BLaER1 treated with 17β-estradiol and CSF1 and Interleukin-3, amounts not matched to agents 10 nM and 100 nM (cell line): ENCODE measurements at regions not wholly inside any gene's neighbourhood (a gene's known extent, or its start where the extent isn't known, plus 50 kb on each side); places are given as distances from the start of the nearest gene placed in this dataset.

ENCODE experiments used
- H3K27ac ChIP-seq, 11 experiments: shearing (Covaris generic); formaldehyde crosslinking; 2 replicates each; pipeline ENCODE4 v1.8.1; 2022
- H3K27me3 ChIP-seq, 11 experiments: shearing (Covaris generic); formaldehyde crosslinking; 2 replicates each; pipeline ENCODE4 v1.8.1; 2022
- H3K36me3 ChIP-seq, 11 experiments: shearing (Covaris generic); formaldehyde crosslinking; 2 replicates each; pipeline ENCODE4 v1.8.1; 2022
- H3K4me1 ChIP-seq, 10 experiments: shearing (Covaris generic); formaldehyde crosslinking; 2 replicates each; pipeline ENCODE4 v1.8.1; 2022
- H3K4me2 ChIP-seq, 11 experiments: shearing (Covaris generic); formaldehyde crosslinking; 2 replicates each; pipeline ENCODE4 v1.8.1; 2022
- H3K4me3 ChIP-seq, 10 experiments: shearing (Covaris generic); formaldehyde crosslinking; 2 replicates each; pipeline ENCODE4 v1.8.1; 2022
- H3K9ac ChIP-seq, 11 experiments: shearing (Covaris generic); formaldehyde crosslinking; 2 replicates each; pipeline ENCODE4 v1.8.1; 2022
- H3K9me3 ChIP-seq, 11 experiments: shearing (Covaris generic); formaldehyde crosslinking; replicated peaks in 1 of 11; 2 replicates each; pipeline ENCODE4 v1.8.1; 2022
- H4K20me1 ChIP-seq, 11 experiments: shearing (Covaris generic); formaldehyde crosslinking; 2 replicates each; pipeline ENCODE4 v1.8.1; 2022
- Cebpa-rat ChIP-seq, 11 experiments: shearing (Covaris generic); IDR thresholded peaks; 2 replicates each; pipeline ENCODE4 v1.8.1; 2022

DNA sequence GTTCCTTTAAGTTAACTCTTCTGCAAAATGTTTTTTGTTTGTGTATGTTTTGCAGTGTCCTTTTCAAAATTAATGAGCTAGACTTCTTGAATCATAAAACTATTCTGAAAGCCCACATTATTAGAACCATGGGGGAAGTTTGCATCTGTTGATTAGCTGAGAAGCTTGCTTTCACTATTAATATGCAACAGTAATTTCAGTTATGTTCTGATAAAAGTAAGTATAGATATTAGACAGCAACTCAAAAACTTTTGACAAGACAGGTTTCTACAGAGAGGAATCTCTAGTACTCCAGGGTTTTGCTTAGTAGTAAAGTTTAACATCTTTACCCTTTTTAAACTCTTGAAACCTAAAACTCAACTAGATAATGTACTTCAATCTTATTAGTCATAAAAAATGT is 147.8 kb downstream of the UBE2E3 start:
- H3K27ac ChIP-seq = no peak overlapping the region
- no peak overlapping the region for H3K4me2 ChIP-seq
- H3K4me1 ChIP-seq = peaks cover 0 to 10% (median 7%) of the 10 kb centered on the region in 10 experiments; a peak in 8 of 20 replicates
- no peaks in the 10 kb centered on the region for H3K27me3 ChIP-seq
- no peaks in the 10 kb centered on the region for H4K20me1 ChIP-seq
- H3K9me3 ChIP-seq = no peaks in the 10 kb centered on the region
- H3K4me3 ChIP-seq = no peak overlapping the region
- no peaks in the 10 kb centered on the region for H3K36me3 ChIP-seq
- no peak overlapping the region for H3K9ac ChIP-seq
- TF ChIP-seq Cebpa-rat (IDR thresholded peaks at IDR 0.05) = no peak

- Histone ChIP-seq H3K9me3 (peaks cover 0 to 5% (median 3%) of the 10 kb centered on the region in 11 experiments; a peak in 15 of 22 replicates), H3K4me2 (no peak overlapping the region), H3K27me3 (no peaks in the 10 kb centered on the region), H3K27ac (no peak overlapping the region), H3K36me3 (no peaks in the 10 kb centered on the region), H3K9ac (no peak overlapping the region), H3K4me3 (no peak overlapping the region), H3K4me1 (no peaks in the 10 kb centered on the region), H4K20me1 (no peaks in the 10 kb centered on the region)
- no peak for TF ChIP-seq Cebpa-rat (IDR thresholded peaks at IDR 0.05)
Measured at GRCh38 chr2:181129364-181130056, 149.1 kb downstream of the UBE2E3 start.

DNA sequence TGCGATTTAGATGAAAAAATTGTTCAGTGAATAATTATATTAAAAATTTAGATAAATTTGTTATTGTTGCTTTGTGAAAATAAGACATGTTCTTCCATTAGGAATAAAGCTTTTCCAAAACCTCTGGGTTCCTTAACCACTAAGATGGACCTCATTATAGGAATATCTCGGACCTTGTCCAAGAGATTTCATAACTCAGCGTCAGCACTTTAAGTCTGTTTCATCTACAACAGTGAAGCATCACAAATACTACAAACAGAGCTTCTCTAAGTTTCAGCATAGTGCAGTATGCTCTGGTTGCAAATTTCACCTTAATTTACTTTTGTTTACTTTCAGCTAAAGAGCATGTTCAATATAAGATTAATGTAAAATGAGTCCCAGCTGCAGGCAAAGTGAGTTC is 150.3 kb downstream of the UBE2E3 start:
- no peak overlapping the region for H3K4me2 ChIP-seq
- no peaks in the 10 kb centered on the region for H3K4me1 ChIP-seq
- H3K9ac ChIP-seq = no peak overlapping the region

GRCh38 chr2:181131584-181131983 is 151.2 kb downstream of the UBE2E3 start:
- Histone ChIP-seq H3K27ac (no peak overlapping the region), H3K27me3 (no peaks in the 10 kb centered on the region), H3K9me3 (peaks cover 11 to 21% (median 15%) of the 10 kb centered on the region in 11 experiments; a peak in 21 of 22 replicates), H3K36me3 (no peaks in the 10 kb centered on the region), H3K4me3 (no peak overlapping the region), H3K4me2 (no peak overlapping the region), H3K9ac (no peak overlapping the region), H4K20me1 (no peaks in the 10 kb centered on the region), H3K4me1 (no peaks in the 10 kb centered on the region)
- no peak for TF ChIP-seq Cebpa-rat (IDR thresholded peaks at IDR 0.05)

More for the DNA sequence above, 150.3 kb downstream of the UBE2E3 start:
- H3K36me3 ChIP-seq = no peaks in the 10 kb centered on the region
- TF ChIP-seq Cebpa-rat (IDR thresholded peaks at IDR 0.05) = no peak
- no peaks in the 10 kb centered on the region for H4K20me1 ChIP-seq
- H3K27me3 ChIP-seq = no peaks in the 10 kb centered on the region
- H3K4me3 ChIP-seq = no peak overlapping the region
- peaks cover 8 to 17% (median 12%) of the 10 kb centered on the region in 11 experiments; a peak in 21 of 22 replicates for H3K9me3 ChIP-seq
- no peak overlapping the region for H3K27ac ChIP-seq

GRCh38 chr2:181138816-181139215 is 158.4 kb downstream of the UBE2E3 start:
- no peaks in the 10 kb centered on the region for H4K20me1 ChIP-seq
- peaks cover 11 to 26% (median 16%) of the 10 kb centered on the region in 11 experiments; a peak in 21 of 22 replicates for H3K9me3 ChIP-seq
- no peaks in the 10 kb centered on the region for H3K36me3 ChIP-seq
- H3K27me3 ChIP-seq = no peaks in the 10 kb centered on the region
- no peak overlapping the region for H3K27ac ChIP-seq
- H3K4me2 ChIP-seq = no peak overlapping the region
- H3K9ac ChIP-seq = no peak overlapping the region
- no peaks in the 10 kb centered on the region for H3K4me1 ChIP-seq
- H3K4me3 ChIP-seq = no peak overlapping the region
- no peak for TF ChIP-seq Cebpa-rat (IDR thresholded peaks at IDR 0.05)

GRCh38 chr2:181139831-181140230 is 159.4 kb downstream of the UBE2E3 start:
- H3K9ac ChIP-seq = no peak overlapping the region
- no peak for TF ChIP-seq Cebpa-rat (IDR thresholded peaks at IDR 0.05)
- no peak overlapping the region for H3K4me3 ChIP-seq
- no peaks in the 10 kb centered on the region for H3K27me3 ChIP-seq
- H3K27ac ChIP-seq = no peak overlapping the region
- no peaks in the 10 kb centered on the region for H3K4me1 ChIP-seq
- peaks cover 11 to 32% (median 20%) of the 10 kb centered on the region in 11 experiments; a peak in 21 of 22 replicates for H3K9me3 ChIP-seq
- H3K36me3 ChIP-seq = no peaks in the 10 kb centered on the region; a peak in 1 of 22 replicates
- no peak overlapping the region for H3K4me2 ChIP-seq
- no peaks in the 10 kb centered on the region for H4K20me1 ChIP-seq

DNA sequence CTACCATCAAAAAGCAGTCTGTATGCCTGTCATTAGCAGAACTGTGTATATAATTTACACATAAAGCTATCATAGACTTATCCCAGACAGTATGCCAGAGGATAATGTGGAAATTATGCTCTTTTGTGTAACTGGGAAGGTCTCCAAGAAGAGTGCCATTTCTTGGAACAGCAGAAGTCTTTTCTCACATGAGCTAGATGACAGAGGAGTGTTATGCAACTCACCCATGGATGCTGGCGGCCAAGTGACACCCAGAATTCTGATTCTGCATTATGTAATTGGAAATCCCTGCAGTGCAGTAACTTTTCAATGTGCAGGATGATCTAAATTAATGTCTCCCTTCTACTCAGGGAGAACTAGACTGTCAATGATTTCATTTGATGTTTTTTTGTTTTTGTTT is 160.0 kb downstream of the UBE2E3 start:
- no peaks in the 10 kb centered on the region for H3K27me3 ChIP-seq
- H3K27ac ChIP-seq = no peak overlapping the region
- H3K4me3 ChIP-seq = no peak overlapping the region
- peaks cover 0 to 1% (median 0%) of the 10 kb centered on the region in 10 experiments; a peak in 2 of 20 replicates for H3K4me1 ChIP-seq
- TF ChIP-seq Cebpa-rat (IDR thresholded peaks at IDR 0.05) = no peak
- H3K36me3 ChIP-seq = peaks cover 0 to 3% (median 0%) of the 10 kb centered on the region in 11 experiments; a peak in 4 of 22 replicates
- H4K20me1 ChIP-seq = no peaks in the 10 kb centered on the region
- no peak overlapping the region for H3K4me2 ChIP-seq
- peaks cover 12 to 32% (median 20%) of the 10 kb centered on the region in 11 experiments for H3K9me3 ChIP-seq
- H3K9ac ChIP-seq = no peak overlapping the region

GRCh38 chr2:181140928-181141327 is 160.5 kb downstream of the UBE2E3 start:
- Histone ChIP-seq H4K20me1 (no peaks in the 10 kb centered on the region), H3K4me3 (no peak overlapping the region), H3K9ac (no peak overlapping the region), H3K27ac (no peak overlapping the region), H3K27me3 (no peaks in the 10 kb centered on the region), H3K9me3 (peaks cover 15 to 32% (median 20%) of the 10 kb centered on the region in 11 experiments), H3K4me2 (no peak overlapping the region), H3K36me3 (peaks cover 0 to 8% (median 4%) of the 10 kb centered on the region in 11 experiments; a peak in 5 of 22 replicates), H3K4me1 (peaks cover 0 to 6% (median 4%) of the 10 kb centered on the region in 10 experiments; a peak in 10 of 20 replicates)
- TF ChIP-seq Cebpa-rat (IDR thresholded peaks at IDR 0.05) = no peak

DNA sequence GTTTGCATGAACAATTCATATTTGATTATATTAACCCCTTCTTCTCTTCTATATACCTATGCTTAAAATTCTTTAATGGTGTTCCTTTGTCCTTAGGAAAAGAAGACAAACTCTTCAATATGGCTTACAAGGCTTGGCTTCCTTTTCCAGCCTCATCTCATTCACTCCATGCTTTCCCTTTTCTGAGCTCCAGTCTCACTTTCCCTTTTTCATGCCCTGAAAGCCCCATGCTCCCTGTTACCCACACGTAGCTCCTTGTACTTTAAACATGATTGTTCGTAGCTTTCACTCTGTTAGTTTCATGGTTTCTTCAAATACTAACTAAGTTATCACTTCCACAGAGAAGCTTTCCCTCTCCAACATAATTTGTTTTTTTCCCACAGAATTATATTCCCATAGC is 161.3 kb downstream of the UBE2E3 start:
- Histone ChIP-seq H3K4me1 (peaks cover 0 to 14% (median 10%) of the 10 kb centered on the region in 10 experiments; a peak in 10 of 20 replicates), H4K20me1 (no peaks in the 10 kb centered on the region), H3K36me3 (peaks cover 0 to 8% (median 4%) of the 10 kb centered on the region in 11 experiments; a peak in 5 of 22 replicates), H3K9ac (no peak overlapping the region), H3K27me3 (no peaks in the 10 kb centered on the region), H3K4me2 (no peak overlapping the region), H3K4me3 (no peak overlapping the region), H3K9me3 (peaks cover 17 to 36% (median 24%) of the 10 kb centered on the region in 11 experiments), H3K27ac (no peak overlapping the region)
- TF ChIP-seq Cebpa-rat (IDR thresholded peaks at IDR 0.05) = no peak
